ENCODE measurements at regions not wholly inside any gene's neighbourhood (a gene's known extent, or its start where the extent isn't known, plus 50 kb on each side); places are given as distances from the start of the nearest gene placed in this dataset.

- H4K20me1 ChIP-seq (ENCODE audit: insufficient read depth, low read length): peaks cover 10% of the 10 kb centered on the region; the same call in 1 of the 2 replicates
- H3K4me2 ChIP-seq (ENCODE audit: low read length): no peak overlapping the region
- no peaks in the 10 kb centered on the region for H3K27me3 ChIP-seq (ENCODE audit: low read depth, low read length)
- peaks cover 94% of the 10 kb centered on the region for H3K79me2 ChIP-seq (ENCODE audit: low read length)
- H3K4me3 ChIP-seq (ENCODE audit: low read length): no peak overlapping the region
- no peaks in the 10 kb centered on the region for H3K36me3 ChIP-seq (replicated peaks; ENCODE audit: low read depth, low read length)
- no peak for TF ChIP-seq EZH2phosphoT487 (IDR thresholded peaks at IDR 0.05; ENCODE audit: low read depth)
- TF ChIP-seq CTCF (IDR thresholded peaks at IDR 0.05; ENCODE audit: low read depth, low read length): no peak
- H3K27ac ChIP-seq (ENCODE audit: low read length): no peak overlapping the region
- peaks cover 28% of the 10 kb centered on the region for H3K4me1 ChIP-seq (ENCODE audit: low read length)
- H3K9me3 ChIP-seq (ENCODE audit: insufficient read depth, low read length): no peaks in the 10 kb centered on the region
- H3K9ac ChIP-seq (ENCODE audit: low read length): no peak overlapping the region
- no peak overlapping the region for H2AFZ ChIP-seq (ENCODE audit: low read depth, low read length)
Observed at GRCh38 chr1:39110882-39111281, 84.7 kb downstream of the NDUFS5 start.

- no peak overlapping the region for H2AFZ ChIP-seq (ENCODE audit: low read depth, low read length)
- H3K4me2 ChIP-seq (ENCODE audit: low read length): no peak overlapping the region
- H3K27me3 ChIP-seq (ENCODE audit: low read depth, low read length): no peaks in the 10 kb centered on the region
- TF ChIP-seq EZH2phosphoT487 (IDR thresholded peaks at IDR 0.05; ENCODE audit: low read depth): no peak
- TF ChIP-seq CTCF (IDR thresholded peaks at IDR 0.05; ENCODE audit: low read depth, low read length): no peak
- H3K36me3 ChIP-seq (replicated peaks; ENCODE audit: low read depth, low read length): no peaks in the 10 kb centered on the region
- H3K4me1 ChIP-seq (ENCODE audit: low read length): peaks cover 15% of the 10 kb centered on the region
- H3K9me3 ChIP-seq (ENCODE audit: insufficient read depth, low read length): no peaks in the 10 kb centered on the region
- no peak overlapping the region for H3K4me3 ChIP-seq (ENCODE audit: low read length)
- H3K9ac ChIP-seq (ENCODE audit: low read length): no peak overlapping the region
- H4K20me1 ChIP-seq (ENCODE audit: insufficient read depth, low read length): peaks cover 21% of the 10 kb centered on the region
- H3K27ac ChIP-seq (ENCODE audit: low read length): no peak overlapping the region
- H3K79me2 ChIP-seq (ENCODE audit: low read length): peaks cover 94% of the 10 kb centered on the region
Observed at GRCh38 chr1:39113109-39113743, 87.1 kb downstream of the NDUFS5 start.

- no peak overlapping the region for H2AFZ ChIP-seq (ENCODE audit: low read depth, low read length)
- TF ChIP-seq EZH2phosphoT487 (IDR thresholded peaks at IDR 0.05; ENCODE audit: low read depth): no peak
- no peak for TF ChIP-seq CTCF (IDR thresholded peaks at IDR 0.05; ENCODE audit: low read depth, low read length)
- H3K79me2 ChIP-seq (ENCODE audit: low read length): peaks cover 91% of the 10 kb centered on the region
- no peaks in the 10 kb centered on the region for H3K9me3 ChIP-seq (ENCODE audit: insufficient read depth, low read length)
- H3K4me2 ChIP-seq (ENCODE audit: low read length): no peak overlapping the region
- peaks cover 23% of the 10 kb centered on the region for H4K20me1 ChIP-seq (ENCODE audit: insufficient read depth, low read length)
- no peak overlapping the region for H3K27ac ChIP-seq (ENCODE audit: low read length)
- no peaks in the 10 kb centered on the region for H3K36me3 ChIP-seq (replicated peaks; ENCODE audit: low read depth, low read length)
- no peak overlapping the region for H3K9ac ChIP-seq (ENCODE audit: low read length)
- H3K27me3 ChIP-seq (ENCODE audit: low read depth, low read length): no peaks in the 10 kb centered on the region
- H3K4me3 ChIP-seq (ENCODE audit: low read length): no peak overlapping the region
- peaks cover 2% of the 10 kb centered on the region; the same call in 1 of the 2 replicates for H3K4me1 ChIP-seq (ENCODE audit: low read length)
Observed at GRCh38 chr1:39115271-39116110, 89.0 kb upstream of the MACF1 start.

- H3K9ac ChIP-seq (ENCODE audit: low read length): no peak overlapping the region
- no peak overlapping the region for H3K27ac ChIP-seq (ENCODE audit: low read length)
- no peaks in the 10 kb centered on the region for H3K27me3 ChIP-seq (ENCODE audit: low read depth, low read length)
- no peaks in the 10 kb centered on the region for H3K9me3 ChIP-seq (ENCODE audit: insufficient read depth, low read length)
- TF ChIP-seq EZH2phosphoT487 (IDR thresholded peaks at IDR 0.05; ENCODE audit: low read depth) (no peak), CTCF (IDR thresholded peaks at IDR 0.05; ENCODE audit: low read depth, low read length) (no peak)
- H3K4me3 ChIP-seq (ENCODE audit: low read length): no peak overlapping the region
- no peak overlapping the region for H2AFZ ChIP-seq (ENCODE audit: low read depth, low read length)
- H4K20me1 ChIP-seq (ENCODE audit: insufficient read depth, low read length): peaks cover 22% of the 10 kb centered on the region
- no peaks in the 10 kb centered on the region for H3K4me1 ChIP-seq (ENCODE audit: low read length)
- H3K4me2 ChIP-seq (ENCODE audit: low read length): no peak overlapping the region
- H3K79me2 ChIP-seq (ENCODE audit: low read length): peaks cover 89% of the 10 kb centered on the region
- no peaks in the 10 kb centered on the region for H3K36me3 ChIP-seq (replicated peaks; ENCODE audit: low read depth, low read length)
Observed at GRCh38 chr1:39116116-39116607, 88.3 kb upstream of the MACF1 start.
